ENCODE measurements at regions not wholly inside any gene's neighbourhood (a gene's known extent, or its start where the extent isn't known, plus 50 kb on each side); places are given as distances from the start of the nearest gene placed in this dataset.

DNA sequence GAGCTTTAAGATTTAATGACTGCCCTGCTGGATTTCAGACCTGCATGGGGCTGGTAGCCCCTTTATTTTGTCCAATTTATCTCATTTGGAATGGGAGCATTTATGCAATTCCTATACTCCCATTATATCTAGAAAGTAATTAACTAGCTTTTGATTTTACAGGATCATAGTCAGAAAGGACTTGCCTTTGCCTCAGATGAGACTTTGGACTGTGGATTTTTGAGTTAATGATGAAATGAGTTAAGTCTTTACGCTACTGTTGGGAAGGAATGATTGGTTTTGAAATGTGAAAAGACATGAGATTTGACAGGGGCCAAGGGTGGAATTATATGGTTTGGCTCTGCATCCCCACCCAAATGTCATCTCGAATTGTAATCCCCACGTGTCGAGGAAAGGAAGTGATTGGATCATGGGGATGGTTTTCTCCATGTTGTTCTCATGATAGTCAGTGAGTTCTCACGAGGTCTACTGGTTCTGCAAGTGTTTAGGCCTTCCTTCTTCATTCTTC lies 213.1 kb upstream of the DCN start:
- TF ChIP-seq, protein P1, sequence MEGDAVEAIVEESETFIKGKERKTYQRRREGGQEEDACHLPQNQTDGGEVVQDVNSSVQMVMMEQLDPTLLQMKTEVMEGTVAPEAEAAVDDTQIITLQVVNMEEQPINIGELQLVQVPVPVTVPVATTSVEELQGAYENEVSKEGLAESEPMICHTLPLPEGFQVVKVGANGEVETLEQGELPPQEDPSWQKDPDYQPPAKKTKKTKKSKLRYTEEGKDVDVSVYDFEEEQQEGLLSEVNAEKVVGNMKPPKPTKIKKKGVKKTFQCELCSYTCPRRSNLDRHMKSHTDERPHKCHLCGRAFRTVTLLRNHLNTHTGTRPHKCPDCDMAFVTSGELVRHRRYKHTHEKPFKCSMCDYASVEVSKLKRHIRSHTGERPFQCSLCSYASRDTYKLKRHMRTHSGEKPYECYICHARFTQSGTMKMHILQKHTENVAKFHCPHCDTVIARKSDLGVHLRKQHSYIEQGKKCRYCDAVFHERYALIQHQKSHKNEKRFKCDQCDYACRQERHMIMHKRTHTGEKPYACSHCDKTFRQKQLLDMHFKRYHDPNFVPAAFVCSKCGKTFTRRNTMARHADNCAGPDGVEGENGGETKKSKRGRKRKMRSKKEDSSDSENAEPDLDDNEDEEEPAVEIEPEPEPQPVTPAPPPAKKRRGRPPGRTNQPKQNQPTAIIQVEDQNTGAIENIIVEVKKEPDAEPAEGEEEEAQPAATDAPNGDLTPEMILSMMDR (conservative IDR thresholded peaks at IDR 0.05), result no peak
- TF ChIP-seq EZH2 (IDR thresholded peaks at IDR 0.05; ENCODE audit: low read depth), result no peak

All from PC-9 (cell line).